K562 (cell line): ENCODE measurements at regions not wholly inside any gene's neighbourhood (a gene's known extent, or its start where the extent isn't known, plus 50 kb on each side); places are given as distances from the start of the nearest gene placed in this dataset.

Experiments used
- ATAC-seq: fragments of 200-7000 bp; cut with Tn5 transposase; 3 replicates; pipeline ENCODE4 v1.9.1; 2020; ENCODE audit warnings: moderate library complexity
- BruUV-seq: library from RNA; stranded (reverse); fragments of 400-500 nt; replicated peaks from 2 replicates; lab custom pipeline; 2021; lab: Mats Ljungman, UMichigan
- CTCF ChIA-PET: fragments of 300-600 bp; formaldehyde crosslinking; extraction: SDS; loops from one replicate; lab custom pipeline; 2021; ENCODE audit warnings: low intra/inter-chr PET ratio; lab: Yijun Ruan, JAX
- POLR2A ChIA-PET: fragments of 300-600, 350-650 bp; sonication (Branson Sonifier 250); formaldehyde crosslinking; extraction: SDS; loops from one replicate; lab custom pipeline; 2021; ENCODE audit warnings: antibody characterized with exemption, inconsistent platforms; lab: Yijun Ruan, JAX
- DNase-seq, 4 experiments: peaks; one replicate each; pipeline versions ENCODE4 v3.0.0 to v3.0.0-alpha.2; 2011 to 2018; ENCODE audit warnings: low spot score in 3 of 4, mixed read lengths in 3 of 4; ENCODE audit errors: extremely low read depth in 1 of 4
- FAIRE-seq: peaks from 2 replicates; lab custom pipeline; 2011; peaks lifted over from hg19 to GRCh38; lab: Jason Lieb, UNC
- H2AFZ ChIP-seq: 2 replicates; pipeline ENCODE4 v1.6.0; 2011; ENCODE audit warnings: low read depth, low read length, control low read depth, inconsistent platforms
- H3K27ac ChIP-seq: fragments of 200-600 bp; 3 replicates; pipeline ENCODE4 v1.8.0; 2011; ENCODE audit warnings: low read depth, mild to moderate bottlenecking, control low read depth, inconsistent platforms, low read length, moderate library complexity, mixed read lengths; ENCODE audit errors: extremely low read depth
- H3K27me3 ChIP-seq, 2 experiments: fragments of 300-600 bp in 1 of 2; 2 replicates in 1 of 2; 3 replicates in 1 of 2; pipeline versions ENCODE4 v1.6.0 to v1.8.0; 2011; ENCODE audit warnings: inconsistent platforms in 2 of 2, low read length in 2 of 2, mild to moderate bottlenecking in 1 of 2, mixed read lengths in 1 of 2, moderate library complexity in 1 of 2; ENCODE audit not compliant: control insufficient read depth in 2 of 2, insufficient read depth in 2 of 2
- H3K36me3 ChIP-seq: fragments of 300-600 bp; 3 replicates; pipeline ENCODE4 v1.8.0; 2011; ENCODE audit warnings: mild to moderate bottlenecking, low read length, inconsistent platforms; ENCODE audit not compliant: control insufficient read depth, insufficient read depth
- H3K4me1 ChIP-seq, 2 experiments: fragments of 200-600 bp in 1 of 2; replicated peaks in 1 of 2; 2 replicates in 1 of 2; 3 replicates in 1 of 2; pipeline versions ENCODE4 v1.5.1 to v1.8.0; 2011; ENCODE audit warnings: inconsistent platforms in 2 of 2, low read length in 2 of 2, mild to moderate bottlenecking in 1 of 2, mixed read lengths in 1 of 2, moderate library complexity in 1 of 2; ENCODE audit not compliant: control insufficient read depth in 2 of 2, insufficient read depth in 2 of 2
- H3K4me2 ChIP-seq: 2 replicates; pipeline ENCODE4 v1.6.1; 2011; ENCODE audit warnings: low read length, control low read depth, inconsistent platforms, mixed read lengths; ENCODE audit not compliant: insufficient read depth
- H3K4me3 ChIP-seq: fragments of 200-600 bp; sonication (generic), shearing (Covaris generic); 2 replicates; pipeline ENCODE4 v1.5.1; 2016; ENCODE audit warnings: control low read depth, inconsistent platforms
- H3K79me2 ChIP-seq: fragments of 200-600 bp; 3 replicates; pipeline ENCODE4 v1.8.0; 2011; ENCODE audit warnings: low read length, inconsistent platforms; ENCODE audit not compliant: control insufficient read depth, insufficient read depth
- H3K9ac ChIP-seq, 2 experiments: 2 replicates each; pipeline versions ENCODE4 v1.6.0 to v1.6.1; 2011; ENCODE audit warnings: low read depth in 2 of 2, low read length in 2 of 2, control low read depth in 1 of 2, inconsistent platforms in 1 of 2, mild to moderate bottlenecking in 1 of 2, mixed read lengths in 1 of 2; ENCODE audit not compliant: insufficient read depth in 1 of 2
- H3K9me1 ChIP-seq: one replicate; pipeline ENCODE4 v1.6.0; 2011; ENCODE audit warnings: inconsistent platforms, mild to moderate bottlenecking, low read length, moderate library complexity; ENCODE audit not compliant: control insufficient read depth, insufficient read depth
- H3K9me3 ChIP-seq: replicated peaks from 2 replicates; pipeline ENCODE4 v1.5.1; 2011; ENCODE audit warnings: low read depth, low read length, inconsistent platforms; ENCODE audit not compliant: control insufficient read depth, insufficient read depth
- H4K20me1 ChIP-seq: replicated peaks from 2 replicates; pipeline ENCODE4 v1.6.1; 2011; ENCODE audit warnings: low read length, inconsistent platforms, mixed read lengths; ENCODE audit not compliant: control insufficient read depth, insufficient read depth
- CBX5 ChIP-seq: IDR thresholded peaks from 2 replicates; pipeline ENCODE4 v1.6.1; 2014; ENCODE audit warnings: low read depth, borderline replicate concordance
- DIDO1 ChIP-seq: fragments of 450-650 bp; IDR thresholded peaks from 2 replicates; pipeline ENCODE4 v1.6.1; 2016; ENCODE audit warnings: low read depth, missing biosample characterization, missing genetic modification characterization
- DMBX1 ChIP-seq: fragments of 250-450 bp; sonication (Bioruptor Pico); IDR thresholded peaks from 2 replicates; pipeline ENCODE4 v1.8.0; 2022; ENCODE audit warnings: inconsistent platforms, mild to moderate bottlenecking, moderate library complexity, borderline replicate concordance
- HMG20A ChIP-seq: fragments of 450-650 bp; formaldehyde crosslinking; conservative IDR thresholded peaks from 2 replicates; pipeline ENCODE4 v1.4.0; 2020; ENCODE audit warnings: mild to moderate bottlenecking, mixed read lengths
- KAT2B ChIP-seq: IDR thresholded peaks from one replicate; pipeline ENCODE4 v1.6.1; 2012; ENCODE audit warnings: low read depth, mild to moderate bottlenecking, control low read depth, inconsistent platforms, low read length, moderate library complexity
- KLF16 ChIP-seq: IDR thresholded peaks from 2 replicates; pipeline ENCODE4 v1.6.1; 2016; ENCODE audit warnings: antibody characterized with exemption
- MECOM ChIP-seq: fragments of 250-450 bp; sonication (Bioruptor Pico); IDR thresholded peaks from 2 replicates; pipeline ENCODE4 v1.8.0; 2022; ENCODE audit warnings: inconsistent platforms
- MEF2D ChIP-seq: conservative IDR thresholded peaks from 2 replicates; pipeline ENCODE4 v1.6.1; 2016; ENCODE audit warnings: low read depth, missing genetic modification characterization, missing compliant biosample characterization
- PCBP2 ChIP-seq: fragments of 200-400 bp; formaldehyde crosslinking; IDR thresholded peaks from 2 replicates; pipeline ENCODE4 v1.6.1; 2018; ENCODE audit warnings: low read length, low read depth, mild to moderate bottlenecking, moderate library complexity; ENCODE audit not compliant: poor library complexity, severe bottlenecking
- RCOR1 ChIP-seq, 2 experiments: IDR thresholded peaks; 2 replicates each; pipeline ENCODE4 v1.6.1; 2012; ENCODE audit warnings: low read depth in 2 of 2, low read length in 2 of 2, borderline replicate concordance in 1 of 2, improper control_type of control experiment in 1 of 2
- SIRT6 ChIP-seq: IDR thresholded peaks from one replicate; pipeline ENCODE4 v1.6.1; 2012; ENCODE audit warnings: low read depth, mild to moderate bottlenecking, control low read depth, inconsistent platforms, low read length, moderate library complexity
- SMAD4 ChIP-seq: fragments of 250-450 bp; sonication (Bioruptor Pico); conservative IDR thresholded peaks from 2 replicates; pipeline ENCODE4 v1.8.0; 2021; ENCODE audit warnings: inconsistent platforms, mild to moderate bottlenecking, moderate library complexity
- TFAM ChIP-seq: fragments of 250-450 bp; sonication (Bioruptor Pico); conservative IDR thresholded peaks from 2 replicates; pipeline ENCODE4 v1.5.0; 2021; ENCODE audit warnings: mild to moderate bottlenecking, moderate library complexity
- ZNF253 ChIP-seq: fragments of 250-450 bp; sonication (Bioruptor Pico); conservative IDR thresholded peaks from 2 replicates; pipeline ENCODE4 v1.6.1; 2021; ENCODE audit warnings: mild to moderate bottlenecking
- ZNF263 ChIP-seq: sonication (generic); formaldehyde crosslinking; IDR thresholded peaks from 2 replicates; pipeline ENCODE4 v1.8.0; 2022; ENCODE audit warnings: mild to moderate bottlenecking, missing genetic modification reagents, borderline replicate concordance
- ZNF589 ChIP-seq: fragments of 200-800 bp; sonication (Bioruptor generic); IDR thresholded peaks from 2 replicates; pipeline ENCODE4 v1.6.1; 2016; ENCODE audit warnings: low read depth, missing genetic modification characterization, missing compliant biosample characterization
- WGBS: fragments of 100-300 bp; shearing (Covaris generic); methylation state at CpG from one replicate; pipeline ENCODE4 v1.1.6; 2016; ENCODE audit warnings: low coverage, mixed read lengths; ENCODE audit not compliant: insufficient coverage; ENCODE audit errors: missing lambda C conversion rate; 5-methylcytosine and 5-hydroxymethylcytosine counted together
- in situ Hi-C: fragments of 300-500 bp; cut with MboI; formaldehyde crosslinking; loops from 4 replicates; pipeline ENCODE4 v1.15.0; 2018; ENCODE audit warnings: inconsistent platforms, mixed read lengths
- intact Hi-C: fragments of 100-400 bp; cut with micrococcal nuclease; formaldehyde crosslinking; loops from 2 replicates; pipeline ENCODE4 v1.14.2; 2022
- TF ChIP-seq, protein P1 (sequence below): IDR thresholded peaks from 2 replicates; pipeline ENCODE4 v1.6.1; 2014; ENCODE audit warnings: antibody characterized with exemption
- TF ChIP-seq, protein P2 (sequence below): IDR thresholded peaks from 2 replicates; pipeline ENCODE4 v1.6.1; 2012; ENCODE audit warnings: low read depth, low read length, improper control_type of control experiment, borderline replicate concordance
- TF ChIP-seq, protein P3 (sequence below): fragments of 450-650 bp; formaldehyde crosslinking; IDR thresholded peaks from 2 replicates; pipeline ENCODE4 v1.4.0; 2020; ENCODE audit warnings: mild to moderate bottlenecking, moderate library complexity
- TF ChIP-seq, protein P4 (sequence below): sonication (generic); formaldehyde crosslinking; IDR thresholded peaks from 2 replicates; pipeline ENCODE4 v1.8.0; 2022; ENCODE audit warnings: mild to moderate bottlenecking, low read depth, missing genetic modification reagents

DNA sequence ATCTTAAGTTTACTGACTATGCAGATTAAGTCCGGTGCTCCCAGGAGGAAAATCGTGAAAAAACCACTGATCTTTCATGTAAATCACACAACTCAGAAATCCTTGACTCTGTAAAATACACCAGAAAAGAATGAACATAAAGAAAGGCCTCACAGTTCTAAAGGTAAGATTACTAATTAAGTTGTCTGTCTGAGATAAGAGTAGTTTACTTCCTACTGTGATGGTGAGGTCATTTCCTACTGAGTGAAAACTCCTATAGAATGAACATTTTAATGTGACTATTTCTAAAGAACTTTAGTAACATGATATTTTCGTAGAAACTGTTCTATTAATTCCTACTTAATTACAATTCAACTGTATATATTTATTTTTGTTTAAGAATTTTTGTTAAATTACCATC is 774.4 kb upstream of the CHORDC1 start:
- POLR2A ChIA-PET = no interaction called here
- no TSS peak for BruUV-seq
- H3K9me1 ChIP-seq = no peaks in the 10 kb centered on the region
- H3K36me3 ChIP-seq = no peaks in the 10 kb centered on the region
- intact Hi-C loops (no loop called here), in situ Hi-C loops (no loop called here)
- H3K79me2 ChIP-seq = no peaks in the 10 kb centered on the region
- CTCF ChIA-PET = no interaction called here
- no peaks in the 10 kb centered on the region for H3K9me3 ChIP-seq
- H2AFZ ChIP-seq = no peak overlapping the region
- H3K27me3 ChIP-seq = no peaks in the 10 kb centered on the region
- H3K4me1 ChIP-seq = no peaks in the 10 kb centered on the region
- H4K20me1 ChIP-seq = no peaks in the 10 kb centered on the region
- no peak overlapping the region for H3K27ac ChIP-seq
- FAIRE-seq (no peak), DNase-seq (no peak), ATAC-seq (no peak)
- H3K9ac ChIP-seq = no peak overlapping the region
- no peak overlapping the region for H3K4me3 ChIP-seq
- H3K4me2 ChIP-seq = no peak overlapping the region
- WGBS = 0% methylated on average over 3 of the region's 3 CpGs
- TF ChIP-seq PCBP2 (no peak), ZNF589 (CRISPR knock-in tag) (no peak), RCOR1 (IDR thresholded peaks at IDR 0.05; ENCODE audit: borderline replicate concordance in 1 of 2, low read depth in 2 of 2, low read length in 2 of 2) (no peak), MECOM (CRISPR knock-in tag) (no peak), SIRT6 (no peak), ZNF253 (no peak), ZNF263 (CRISPR knock-in tag) (no peak), DMBX1 (CRISPR knock-in tag) (no peak), KAT2B (no peak), TFAM (CRISPR knock-in tag) (no peak), KLF16 (no peak), MEF2D (no peak), SMAD4 (CRISPR knock-in tag) (no peak), HMG20A (CRISPR knock-in tag) (no peak), CBX5 (no peak), DIDO1 (tag) (no peak)
- TF ChIP-seq, protein P1, sequence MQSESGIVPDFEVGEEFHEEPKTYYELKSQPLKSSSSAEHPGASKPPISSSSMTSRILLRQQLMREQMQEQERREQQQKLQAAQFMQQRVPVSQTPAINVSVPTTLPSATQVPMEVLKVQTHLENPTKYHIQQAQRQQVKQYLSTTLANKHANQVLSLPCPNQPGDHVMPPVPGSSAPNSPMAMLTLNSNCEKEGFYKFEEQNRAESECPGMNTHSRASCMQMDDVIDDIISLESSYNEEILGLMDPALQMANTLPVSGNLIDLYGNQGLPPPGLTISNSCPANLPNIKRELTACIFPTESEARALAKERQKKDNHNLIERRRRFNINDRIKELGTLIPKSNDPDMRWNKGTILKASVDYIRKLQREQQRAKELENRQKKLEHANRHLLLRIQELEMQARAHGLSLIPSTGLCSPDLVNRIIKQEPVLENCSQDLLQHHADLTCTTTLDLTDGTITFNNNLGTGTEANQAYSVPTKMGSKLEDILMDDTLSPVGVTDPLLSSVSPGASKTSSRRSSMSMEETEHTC = no peak
- TF ChIP-seq, protein P2, sequence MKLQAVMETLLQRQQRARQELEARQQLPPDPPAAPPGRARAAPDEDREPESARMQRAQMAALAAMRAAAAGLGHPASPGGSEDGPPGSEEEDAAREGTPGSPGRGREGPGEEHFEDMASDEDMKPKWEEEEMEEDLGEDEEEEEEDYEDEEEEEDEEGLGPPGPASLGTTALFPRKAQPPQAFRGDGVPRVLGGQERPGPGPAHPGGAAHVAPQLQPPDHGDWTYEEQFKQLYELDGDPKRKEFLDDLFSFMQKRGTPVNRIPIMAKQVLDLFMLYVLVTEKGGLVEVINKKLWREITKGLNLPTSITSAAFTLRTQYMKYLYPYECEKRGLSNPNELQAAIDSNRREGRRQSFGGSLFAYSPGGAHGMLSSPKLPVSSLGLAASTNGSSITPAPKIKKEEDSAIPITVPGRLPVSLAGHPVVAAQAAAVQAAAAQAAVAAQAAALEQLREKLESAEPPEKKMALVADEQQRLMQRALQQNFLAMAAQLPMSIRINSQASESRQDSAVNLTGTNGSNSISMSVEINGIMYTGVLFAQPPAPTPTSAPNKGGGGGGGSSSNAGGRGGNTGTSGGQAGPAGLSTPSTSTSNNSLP = no peak
- TF ChIP-seq, protein P3, sequence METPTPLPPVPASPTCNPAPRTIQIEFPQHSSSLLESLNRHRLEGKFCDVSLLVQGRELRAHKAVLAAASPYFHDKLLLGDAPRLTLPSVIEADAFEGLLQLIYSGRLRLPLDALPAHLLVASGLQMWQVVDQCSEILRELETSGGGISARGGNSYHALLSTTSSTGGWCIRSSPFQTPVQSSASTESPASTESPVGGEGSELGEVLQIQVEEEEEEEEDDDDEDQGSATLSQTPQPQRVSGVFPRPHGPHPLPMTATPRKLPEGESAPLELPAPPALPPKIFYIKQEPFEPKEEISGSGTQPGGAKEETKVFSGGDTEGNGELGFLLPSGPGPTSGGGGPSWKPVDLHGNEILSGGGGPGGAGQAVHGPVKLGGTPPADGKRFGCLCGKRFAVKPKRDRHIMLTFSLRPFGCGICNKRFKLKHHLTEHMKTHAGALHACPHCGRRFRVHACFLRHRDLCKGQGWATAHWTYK (CRISPR knock-in tag) = no peak
- TF ChIP-seq, protein P4, sequence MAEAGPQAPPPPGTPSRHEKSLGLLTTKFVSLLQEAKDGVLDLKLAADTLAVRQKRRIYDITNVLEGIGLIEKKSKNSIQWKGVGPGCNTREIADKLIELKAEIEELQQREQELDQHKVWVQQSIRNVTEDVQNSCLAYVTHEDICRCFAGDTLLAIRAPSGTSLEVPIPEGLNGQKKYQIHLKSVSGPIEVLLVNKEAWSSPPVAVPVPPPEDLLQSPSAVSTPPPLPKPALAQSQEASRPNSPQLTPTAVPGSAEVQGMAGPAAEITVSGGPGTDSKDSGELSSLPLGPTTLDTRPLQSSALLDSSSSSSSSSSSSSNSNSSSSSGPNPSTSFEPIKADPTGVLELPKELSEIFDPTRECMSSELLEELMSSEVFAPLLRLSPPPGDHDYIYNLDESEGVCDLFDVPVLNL (CRISPR knock-in tag) = no peak
